ENCODE measurements at regions not wholly inside any gene's neighbourhood (a gene's known extent, or its start where the extent isn't known, plus 50 kb on each side); places are given as distances from the start of the nearest gene placed in this dataset.

DNA sequence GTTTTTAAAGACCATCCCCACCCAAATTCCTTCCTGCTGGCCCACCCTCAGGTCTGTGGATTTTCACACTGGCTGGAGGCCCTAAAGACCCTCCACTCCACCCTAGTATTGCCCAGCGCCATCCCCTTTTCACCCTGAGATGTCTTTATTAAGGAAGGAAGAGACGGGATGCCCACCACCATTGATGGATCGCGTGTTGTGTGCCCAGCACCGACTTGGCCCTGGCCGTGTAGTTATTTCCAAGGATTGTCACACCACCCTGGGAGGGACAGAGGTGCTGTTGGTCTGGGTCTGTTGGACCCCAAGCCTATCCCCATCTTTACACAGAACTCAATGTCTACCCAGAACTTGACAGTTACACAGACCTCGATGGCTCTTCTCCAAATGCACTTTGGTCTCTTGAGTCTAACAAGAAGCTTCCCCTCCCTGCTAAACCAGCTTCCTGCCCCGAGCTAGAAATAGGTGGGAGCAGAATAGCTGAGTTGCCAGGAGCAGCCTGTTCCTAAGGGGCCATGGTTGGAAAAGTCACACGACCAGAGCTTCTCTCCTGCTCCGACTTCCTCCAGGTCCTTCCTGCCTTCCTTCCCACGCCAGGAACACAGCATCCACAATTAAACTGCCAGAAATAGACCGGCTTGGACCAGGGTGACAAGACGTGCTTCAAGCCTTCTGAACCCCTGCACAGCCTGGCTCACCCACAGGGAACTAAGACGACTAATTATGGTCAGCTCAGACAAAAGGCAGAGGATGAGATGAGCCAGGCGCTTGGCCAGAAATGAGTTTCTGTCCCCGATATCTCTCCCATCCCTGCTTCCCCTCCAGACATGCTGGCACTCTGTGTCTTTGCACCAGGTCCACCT lies 139.5 kb upstream of the CHST15 start:
- no peaks in the 10 kb centered on the region for H3K36me3 ChIP-seq (ENCODE audit: control insufficient read depth, insufficient read depth, low read length)
- H3K27me3 Mint-ChIP-seq, result peaks cover 22% of the 10 kb centered on the region
- H3K9me3 ChIP-seq (ENCODE audit: control insufficient read depth in 2 of 2, low read length in 2 of 2), result peaks cover 0 to 7% of the 10 kb centered on the region in 2 experiments
- H3K36me3 Mint-ChIP-seq, result no peaks in the 10 kb centered on the region
- H3K27ac ChIP-seq (ENCODE audit: insufficient read depth, low read length, poor library complexity, severe bottlenecking), result no peak overlapping the region
- peaks cover 0 to 13% (median 0%) of the 10 kb centered on the region in 7 donors for H3K9me3 Mint-ChIP-seq
- no peaks in the 10 kb centered on the region for H3K27me3 ChIP-seq (ENCODE audit: control insufficient read depth, insufficient read depth, low read length)
- H3K4me3 Mint-ChIP-seq, result peak overlapping the region in 1 of 4 donors; percentile 57
- ATAC-seq (ENCODE audit: low read depth in 2 of 2) (no peak), DNase-seq (peak in 2 of 3 donors; percentile 11 to 41)
- H3K4me1 Mint-ChIP-seq, result peaks cover 0 to 6% (median 1%) of the 10 kb centered on the region in 4 donors
- H3K4me3 ChIP-seq (ENCODE audit: low read depth, low read length), result no peak overlapping the region
- peak overlapping the region in 1 of 3 donors; percentile 79 for H3K27ac Mint-ChIP-seq
- H3K4me1 ChIP-seq (ENCODE audit: control insufficient read depth, insufficient read depth, low read length, poor library complexity, severe bottlenecking), result no peaks in the 10 kb centered on the region

GRCh38 chr10:124231168-124232155 lies 138.1 kb upstream of the CHST15 start:
- Mint-ChIP-seq H3K4me1 (peaks cover 0 to 6% (median 3%) of the 10 kb centered on the region in 4 donors), H3K4me3 (peak overlapping the region; percentile 83 to 87 (median 84)), H3K36me3 (no peaks in the 10 kb centered on the region), H3K27me3 (peaks cover 22% of the 10 kb centered on the region), H3K9me3 (peaks cover 0 to 23% (median 4%) of the 10 kb centered on the region in 7 donors), H3K27ac (peak overlapping the region; percentile 48 to 100 (median 99))
- Histone ChIP-seq H3K27me3 (ENCODE audit: control insufficient read depth, insufficient read depth, low read length) (no peaks in the 10 kb centered on the region), H3K27ac (ENCODE audit: insufficient read depth, low read length, poor library complexity, severe bottlenecking) (no peak overlapping the region), H3K4me1 (ENCODE audit: control insufficient read depth, insufficient read depth, low read length, poor library complexity, severe bottlenecking) (no peaks in the 10 kb centered on the region), H3K4me3 (ENCODE audit: low read depth, low read length) (no peak overlapping the region), H3K36me3 (ENCODE audit: control insufficient read depth, insufficient read depth, low read length) (no peaks in the 10 kb centered on the region), H3K9me3 (ENCODE audit: control insufficient read depth in 2 of 2, low read length in 2 of 2) (peaks cover 0 to 14% of the 10 kb centered on the region in 2 experiments)
- peak; percentile 49 to 84 (median 84) for DNase-seq
- ATAC-seq (ENCODE audit: low read depth in 2 of 2), result peak; percentile 46 to 50

GRCh38 chr10:124230635-124231167 lies 137.3 kb upstream of the CHST15 start:
- H3K9me3 ChIP-seq (ENCODE audit: control insufficient read depth in 2 of 2, low read length in 2 of 2), result peaks cover 0 to 14% of the 10 kb centered on the region in 2 experiments
- Mint-ChIP-seq H3K27ac (peak overlapping the region; percentile 48 to 100 (median 99)), H3K4me1 (peaks cover 3 to 10% (median 4%) of the 10 kb centered on the region in 4 donors), H3K9me3 (peaks cover 0 to 27% (median 6%) of the 10 kb centered on the region in 7 donors), H3K36me3 (peaks cover 3% of the 10 kb centered on the region), H3K4me3 (peak overlapping the region; percentile 83 to 87 (median 84)), H3K27me3 (peaks cover 26% of the 10 kb centered on the region)
- H3K27me3 ChIP-seq (ENCODE audit: control insufficient read depth, insufficient read depth, low read length), result no peaks in the 10 kb centered on the region
- H3K4me1 ChIP-seq (ENCODE audit: control insufficient read depth, insufficient read depth, low read length, poor library complexity, severe bottlenecking), result no peaks in the 10 kb centered on the region
- no peak overlapping the region for H3K4me3 ChIP-seq (ENCODE audit: low read depth, low read length)
- H3K27ac ChIP-seq (ENCODE audit: insufficient read depth, low read length, poor library complexity, severe bottlenecking), result no peak overlapping the region
- DNase-seq (no peak), ATAC-seq (ENCODE audit: low read depth in 2 of 2) (no peak)
- no peaks in the 10 kb centered on the region for H3K36me3 ChIP-seq (ENCODE audit: control insufficient read depth, insufficient read depth, low read length)

DNA sequence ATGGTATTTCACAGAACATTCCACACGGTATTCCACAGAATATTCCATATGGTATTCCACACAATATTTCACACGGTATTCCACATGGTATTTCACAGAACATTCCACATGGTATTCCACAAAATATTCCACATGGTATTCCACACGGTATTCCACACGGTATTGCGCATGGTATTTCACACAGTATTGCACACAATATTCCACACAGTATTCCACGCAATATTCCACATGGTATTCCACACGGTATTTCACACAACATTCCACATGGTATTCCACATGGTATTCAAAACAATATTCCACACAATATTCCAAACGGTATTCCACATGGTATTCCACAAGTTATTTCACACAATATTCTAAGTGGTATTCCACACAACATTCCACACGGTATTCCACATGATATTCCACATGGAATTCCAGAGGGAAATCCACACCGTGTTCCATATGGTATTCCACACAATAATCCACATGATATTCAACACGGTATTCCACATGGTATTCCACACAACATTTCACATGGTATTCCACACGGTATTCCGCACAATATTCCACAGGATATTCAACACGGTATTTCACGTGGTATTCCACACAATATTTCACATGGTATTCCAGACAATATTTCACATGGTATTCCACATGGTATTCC lies 136.7 kb upstream of the CHST15 start:
- DNase-seq, result peak in 2 of 3 donors; percentile 42 to 53
- H3K9me3 Mint-ChIP-seq, result peaks cover 0 to 28% (median 6%) of the 10 kb centered on the region in 7 donors
- peak overlapping the region in 2 of 3 donors; percentile 99 to 100 for H3K27ac Mint-ChIP-seq

GRCh38 chr10:124229201-124229988 lies 136.0 kb upstream of the CHST15 start:
- no peaks in the 10 kb centered on the region for H3K27me3 ChIP-seq (ENCODE audit: control insufficient read depth, insufficient read depth, low read length)
- H3K27ac ChIP-seq (ENCODE audit: insufficient read depth, low read length, poor library complexity, severe bottlenecking), result no peak overlapping the region
- peaks cover 0 to 14% of the 10 kb centered on the region in 2 experiments for H3K9me3 ChIP-seq (ENCODE audit: control insufficient read depth in 2 of 2, low read length in 2 of 2)
- DNase-seq, result peak in 2 of 3 donors; percentile 29 to 49
- H3K4me1 Mint-ChIP-seq, result peaks cover 3 to 17% (median 5%) of the 10 kb centered on the region in 4 donors
- no peak for ATAC-seq (ENCODE audit: low read depth in 2 of 2)
- peak overlapping the region; percentile 36 to 100 (median 99) for H3K27ac Mint-ChIP-seq
- H3K4me3 Mint-ChIP-seq, result peak overlapping the region in 3 of 4 donors; percentile 30 to 59 (median 52)
- peaks cover 34% of the 10 kb centered on the region for H3K27me3 Mint-ChIP-seq
- no peaks in the 10 kb centered on the region for H3K36me3 ChIP-seq (ENCODE audit: control insufficient read depth, insufficient read depth, low read length)
- H3K9me3 Mint-ChIP-seq, result peaks cover 0 to 30% (median 6%) of the 10 kb centered on the region in 7 donors
- H3K4me3 ChIP-seq (ENCODE audit: low read depth, low read length), result no peak overlapping the region
- H3K36me3 Mint-ChIP-seq, result peaks cover 3% of the 10 kb centered on the region
- no peaks in the 10 kb centered on the region for H3K4me1 ChIP-seq (ENCODE audit: control insufficient read depth, insufficient read depth, low read length, poor library complexity, severe bottlenecking)

More for the DNA sequence above, 136.7 kb upstream of the CHST15 start:
- H3K36me3 Mint-ChIP-seq, result peaks cover 3% of the 10 kb centered on the region
- H3K4me1 ChIP-seq (ENCODE audit: control insufficient read depth, insufficient read depth, low read length, poor library complexity, severe bottlenecking), result no peaks in the 10 kb centered on the region
- peak overlapping the region in 2 of 4 donors; percentile 83 to 86 for H3K4me3 Mint-ChIP-seq
- no peaks in the 10 kb centered on the region for H3K36me3 ChIP-seq (ENCODE audit: control insufficient read depth, insufficient read depth, low read length)
- peaks cover 3 to 13% (median 5%) of the 10 kb centered on the region in 4 donors for H3K4me1 Mint-ChIP-seq
- no peak for ATAC-seq (ENCODE audit: low read depth in 2 of 2)
- H3K9me3 ChIP-seq (ENCODE audit: control insufficient read depth in 2 of 2, low read length in 2 of 2), result peaks cover 0 to 14% of the 10 kb centered on the region in 2 experiments
- no peaks in the 10 kb centered on the region for H3K27me3 ChIP-seq (ENCODE audit: control insufficient read depth, insufficient read depth, low read length)
- no peak overlapping the region for H3K4me3 ChIP-seq (ENCODE audit: low read depth, low read length)
- H3K27me3 Mint-ChIP-seq, result peaks cover 31% of the 10 kb centered on the region
- H3K27ac ChIP-seq (ENCODE audit: insufficient read depth, low read length, poor library complexity, severe bottlenecking), result no peak overlapping the region

DNA sequence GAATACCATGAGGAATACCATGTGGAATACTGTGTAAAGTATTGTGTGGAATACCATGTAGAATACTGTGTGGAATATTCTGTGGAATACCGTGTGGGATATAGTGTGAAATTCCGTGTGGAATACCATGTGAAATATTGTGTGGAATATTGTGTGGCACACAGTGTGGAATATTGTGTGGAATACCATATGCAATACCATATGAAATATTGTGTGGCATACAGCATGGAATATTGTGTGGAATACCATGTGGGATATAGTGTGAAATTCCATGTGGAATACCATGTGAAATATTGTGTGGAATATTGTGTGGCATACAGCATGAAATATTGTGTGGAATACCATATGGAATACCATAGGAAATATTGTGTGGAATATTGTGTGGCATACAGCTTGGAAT lies 135.1 kb upstream of the CHST15 start:
- Mint-ChIP-seq H3K27ac (peak overlapping the region in 2 of 3 donors; percentile 99 to 100), H3K9me3 (peaks cover 0 to 30% (median 6%) of the 10 kb centered on the region in 7 donors)

More for the DNA sequence above, 135.1 kb upstream of the CHST15 start:
- Mint-ChIP-seq H3K27me3 (peaks cover 34% of the 10 kb centered on the region), H3K4me1 (peaks cover 3 to 17% (median 5%) of the 10 kb centered on the region in 4 donors), H3K4me3 (peak overlapping the region in 2 of 4 donors; percentile 56 to 99), H3K36me3 (peaks cover 3% of the 10 kb centered on the region)
- H3K9me3 ChIP-seq (ENCODE audit: control insufficient read depth in 2 of 2, low read length in 2 of 2), result peaks cover 0 to 14% of the 10 kb centered on the region in 2 experiments
- peak in 1 of 3 donors; percentile 37 for DNase-seq
- H3K27me3 ChIP-seq (ENCODE audit: control insufficient read depth, insufficient read depth, low read length), result no peaks in the 10 kb centered on the region
- ATAC-seq (ENCODE audit: low read depth in 2 of 2), result no peak
- H3K4me1 ChIP-seq (ENCODE audit: control insufficient read depth, insufficient read depth, low read length, poor library complexity, severe bottlenecking), result no peaks in the 10 kb centered on the region
- H3K27ac ChIP-seq (ENCODE audit: insufficient read depth, low read length, poor library complexity, severe bottlenecking), result no peak overlapping the region
- H3K4me3 ChIP-seq (ENCODE audit: low read depth, low read length), result no peak overlapping the region
- no peaks in the 10 kb centered on the region for H3K36me3 ChIP-seq (ENCODE audit: control insufficient read depth, insufficient read depth, low read length)

Measured in CD4-positive, CD25-positive, alpha-beta regulatory T cell (primary cell).